ENCODE measurements at regions not wholly inside any gene's neighbourhood (a gene's known extent, or its start where the extent isn't known, plus 50 kb on each side); places are given as distances from the start of the nearest gene placed in this dataset.

DNA sequence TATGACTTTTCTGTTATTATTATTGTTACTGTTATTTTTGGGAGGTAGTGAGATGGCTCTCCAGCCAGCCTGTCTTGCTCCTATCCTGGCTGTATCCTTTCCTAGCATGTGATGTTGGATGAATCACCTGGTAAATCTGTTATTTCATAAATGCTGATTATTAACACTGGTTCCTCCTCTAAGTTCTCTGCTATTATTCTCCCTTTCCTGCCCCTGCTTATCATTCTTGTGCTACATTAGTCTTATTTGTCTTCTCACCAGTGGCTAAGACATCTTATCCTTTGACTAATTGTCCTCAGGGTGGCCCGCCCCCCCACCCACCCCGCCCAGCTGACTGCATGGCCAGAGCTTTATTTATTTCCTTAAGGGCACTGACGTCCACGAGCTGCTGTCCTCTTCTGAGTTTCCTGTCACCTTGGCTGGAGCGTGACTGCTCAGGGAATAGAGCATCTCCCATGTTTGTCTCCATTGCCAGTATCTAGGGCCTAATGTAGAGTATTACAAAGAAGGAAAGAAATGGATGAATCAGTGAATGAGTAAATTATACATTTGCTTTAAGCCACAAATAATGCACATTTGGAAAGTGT lies 110.1 kb upstream of the KLF6 start:
- DNase-seq (ENCODE audit: low spot score), result no peak
- WGBS (ENCODE audit: low lambda C conversion rate, missing lambda C conversion rate), result 62% methylated on average over 5 of the region's 5 CpGs
- peak overlapping the region; percentile 75 for H3K27ac ChIP-seq

GRCh38 chr10:3893901-3894563 lies 109.0 kb upstream of the KLF6 start:
- Histone ChIP-seq H3K27me3 (no peaks in the 10 kb centered on the region), H3K4me3 (no peak overlapping the region), H3K4me2 (peak overlapping the region; percentile 51), H3K27ac (peak overlapping the region; percentile 75), H2AFZ (peak overlapping the region; percentile 62), H4K20me1 (ENCODE audit: insufficient read depth, poor library complexity, severe bottlenecking) (no peaks in the 10 kb centered on the region), H3K36me3 (replicated peaks; ENCODE audit: insufficient read depth, low read depth) (no peaks in the 10 kb centered on the region), H3K9me3 (ENCODE audit: low read depth) (no peaks in the 10 kb centered on the region), H3K79me2 (no peaks in the 10 kb centered on the region), H3K4me1 (ENCODE audit: insufficient read depth) (peaks cover 7% of the 10 kb centered on the region), H3K9me2 (replicated peaks; ENCODE audit: insufficient read depth) (no peaks in the 10 kb centered on the region)
- TF ChIP-seq CTCF (IDR thresholded peaks at IDR 0.05; ENCODE audit: poor library complexity), result no peak
- no peak for TF ChIP-seq EZH2 (IDR thresholded peaks at IDR 0.05; ENCODE audit: borderline replicate concordance)
- no peak for TF ChIP-seq EZH2phosphoT487 (IDR thresholded peaks at IDR 0.05; ENCODE audit: low read depth, severe bottlenecking, unreplicated experiment)
- WGBS (ENCODE audit: low lambda C conversion rate, missing lambda C conversion rate), result 48% methylated on average over 10 of the region's 10 CpGs
- no peak for DNase-seq (ENCODE audit: low spot score)

More for the DNA sequence above, 110.1 kb upstream of the KLF6 start:
- Histone ChIP-seq H3K4me1 (ENCODE audit: insufficient read depth) (peaks cover 5% of the 10 kb centered on the region), H3K36me3 (replicated peaks; ENCODE audit: insufficient read depth, low read depth) (no peaks in the 10 kb centered on the region), H3K9me2 (replicated peaks; ENCODE audit: insufficient read depth) (no peaks in the 10 kb centered on the region), H4K20me1 (ENCODE audit: insufficient read depth, poor library complexity, severe bottlenecking) (no peaks in the 10 kb centered on the region), H3K4me3 (no peak overlapping the region), H3K79me2 (no peaks in the 10 kb centered on the region), H3K4me2 (no peak overlapping the region), H3K27me3 (no peaks in the 10 kb centered on the region), H2AFZ (no peak overlapping the region), H3K9me3 (ENCODE audit: low read depth) (no peaks in the 10 kb centered on the region)
- TF ChIP-seq CTCF (IDR thresholded peaks at IDR 0.05; ENCODE audit: poor library complexity) (no peak), EZH2phosphoT487 (IDR thresholded peaks at IDR 0.05; ENCODE audit: low read depth, severe bottlenecking, unreplicated experiment) (no peak), EZH2 (IDR thresholded peaks at IDR 0.05; ENCODE audit: borderline replicate concordance) (no peak)

DNA sequence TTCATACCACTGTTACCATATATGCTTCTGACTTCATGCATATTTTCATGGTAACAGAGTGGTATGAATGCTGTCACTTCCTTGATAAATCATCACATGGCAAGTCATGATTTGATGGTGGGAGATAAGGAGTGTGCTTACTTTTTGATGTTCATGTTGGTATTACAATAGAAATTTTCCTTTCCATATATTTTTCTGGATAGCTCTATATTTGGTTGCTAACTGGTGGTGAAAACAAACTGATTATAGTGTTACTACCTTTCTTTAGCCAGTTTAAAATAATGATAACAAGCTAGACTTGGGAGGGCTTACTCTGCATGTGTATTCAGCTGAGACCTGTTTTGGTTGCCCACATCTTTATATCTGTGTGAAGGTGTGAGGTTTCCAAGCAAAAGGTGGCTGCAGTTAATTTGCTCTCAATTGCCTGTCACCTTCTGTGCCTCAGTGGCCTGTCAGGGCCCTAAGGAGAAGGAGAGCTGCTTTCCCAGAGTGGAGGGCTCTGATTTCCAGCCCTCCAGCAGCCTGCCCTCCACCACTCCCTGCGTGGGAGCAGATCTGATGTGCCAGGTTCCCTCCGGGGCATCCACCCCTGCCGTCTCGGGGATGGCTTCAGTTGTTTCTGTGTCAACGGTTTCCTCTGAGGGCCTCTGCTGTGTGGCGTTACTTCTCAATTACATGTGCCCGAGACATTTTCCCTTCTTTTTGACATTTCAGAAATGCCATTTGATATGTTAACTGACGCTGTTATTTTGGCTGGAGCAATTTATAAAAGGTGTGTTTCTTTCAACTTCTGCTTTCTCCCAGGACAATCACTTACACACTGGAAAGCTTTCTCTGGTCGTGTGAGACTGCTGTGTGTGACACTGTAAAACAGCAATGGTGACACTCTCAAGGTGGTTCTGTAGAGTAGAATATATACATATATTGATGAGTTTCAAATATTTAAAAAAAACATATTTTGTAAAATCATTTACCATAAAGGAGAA lies 107.7 kb upstream of the KLF6 start:
- peaks cover 17% of the 10 kb centered on the region for H3K4me1 ChIP-seq (ENCODE audit: insufficient read depth)
- no peak for DNase-seq (ENCODE audit: low spot score)
- H3K79me2 ChIP-seq, result no peaks in the 10 kb centered on the region
- no peak overlapping the region for H3K4me3 ChIP-seq
- no peaks in the 10 kb centered on the region for H3K9me3 ChIP-seq (ENCODE audit: low read depth)
- H3K27ac ChIP-seq, result no peak overlapping the region
- no peaks in the 10 kb centered on the region for H3K9me2 ChIP-seq (replicated peaks; ENCODE audit: insufficient read depth)
- no peak overlapping the region for H3K4me2 ChIP-seq
- no peaks in the 10 kb centered on the region for H3K36me3 ChIP-seq (replicated peaks; ENCODE audit: insufficient read depth, low read depth)
- TF ChIP-seq EZH2 (IDR thresholded peaks at IDR 0.05; ENCODE audit: borderline replicate concordance), result no peak
- no peak for TF ChIP-seq CTCF (IDR thresholded peaks at IDR 0.05; ENCODE audit: poor library complexity)
- no peak for TF ChIP-seq EZH2phosphoT487 (IDR thresholded peaks at IDR 0.05; ENCODE audit: low read depth, severe bottlenecking, unreplicated experiment)
- H2AFZ ChIP-seq, result no peak overlapping the region
- no peaks in the 10 kb centered on the region for H4K20me1 ChIP-seq (ENCODE audit: insufficient read depth, poor library complexity, severe bottlenecking)
- WGBS (ENCODE audit: low lambda C conversion rate, missing lambda C conversion rate), result 71% methylated on average over 9 of the region's 9 CpGs
- no peaks in the 10 kb centered on the region for H3K27me3 ChIP-seq
